Stimulated activated CD4-positive, alpha-beta T cell treated with anti-CD3 and anti-CD28 coated beads, TNF-alpha, amount 100 ng/mL, for 4 hours (primary cell): ENCODE measurements at regions not wholly inside any gene's neighbourhood (a gene's known extent, or its start where the extent isn't known, plus 50 kb on each side); places are given as distances from the start of the nearest gene placed in this dataset.

ENCODE experiments used
- DNase-seq, 3 experiments: peaks; one replicate each; pipeline ENCODE4 v3.0.0-alpha.2; 2020; ENCODE audit warnings: low read depth in 3 of 3

DNA sequence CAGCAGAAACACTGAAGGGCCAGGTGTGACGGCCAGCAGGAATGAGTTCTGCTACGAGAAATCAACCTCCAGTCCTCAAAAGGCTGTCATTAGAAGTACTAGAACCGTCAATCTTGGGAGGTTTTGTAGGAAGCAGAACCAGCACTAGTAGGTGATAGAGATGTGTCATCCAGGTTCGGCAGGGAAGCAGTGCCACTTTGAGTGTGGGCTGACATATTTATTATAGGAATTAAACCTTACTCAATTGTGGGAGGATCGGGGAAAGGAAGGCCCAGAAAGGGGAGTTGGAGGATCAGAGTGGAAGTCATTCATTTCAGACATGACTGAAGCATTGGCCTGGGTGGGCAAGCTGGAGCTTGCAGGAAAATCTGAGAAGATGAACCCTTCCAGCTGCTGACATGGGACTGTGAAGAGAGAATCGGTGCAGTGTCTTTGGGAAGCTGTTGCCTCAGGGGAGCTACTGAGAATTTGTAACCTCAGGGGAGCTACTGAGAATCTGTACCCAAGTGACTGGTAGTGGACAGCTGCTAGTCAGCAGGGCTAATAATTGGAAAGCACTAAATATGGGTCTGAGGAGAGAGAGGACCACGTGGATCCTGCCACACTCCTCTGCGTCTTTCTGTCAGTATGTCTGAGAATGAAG, 177.4 kb downstream of the SPRY1 start:
- no peak for DNase-seq

- no peak for DNase-seq
Observed at GRCh38 chr4:123575291-123575690, 178.7 kb downstream of the SPRY1 start.

DNA sequence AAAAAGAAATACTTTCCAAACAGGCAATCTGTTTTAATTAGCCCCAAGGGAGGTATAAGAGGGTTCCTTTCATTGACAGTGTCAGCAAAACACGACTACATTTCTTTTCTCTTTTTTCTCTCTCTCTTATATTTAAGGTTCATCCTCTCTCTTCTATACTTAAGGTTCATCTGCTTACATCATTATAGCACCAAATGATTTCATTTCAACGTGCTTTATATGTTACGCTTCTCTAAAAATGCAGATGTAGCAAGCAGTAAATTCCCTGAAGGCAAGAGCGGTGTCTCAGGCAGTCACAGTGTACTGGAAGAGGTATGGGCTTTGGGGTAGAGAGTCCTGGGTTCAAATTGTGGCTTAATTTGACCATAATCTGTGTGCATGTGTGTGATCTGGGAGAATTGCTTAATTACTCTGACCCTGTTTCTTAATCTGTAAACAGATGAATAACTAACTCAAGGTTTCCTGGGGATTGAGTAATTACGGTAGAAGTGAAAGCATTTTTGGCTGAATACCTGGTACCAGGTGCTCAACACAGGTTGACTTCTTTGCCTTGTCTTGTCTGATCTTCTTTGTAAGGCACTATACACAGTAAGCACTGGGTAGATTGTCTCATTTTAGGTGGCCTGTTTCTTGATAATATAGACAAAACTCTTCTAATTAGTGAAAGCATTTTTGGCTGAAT, 180.8 kb downstream of the SPRY1 start:
- no peak for DNase-seq

- DNase-seq = no peak
Observed at GRCh38 chr4:123578276-123579029, 181.9 kb downstream of the SPRY1 start.

GRCh38 chr4:123579961-123580360, 183.4 kb downstream of the SPRY1 start:
- no peak for DNase-seq

DNA sequence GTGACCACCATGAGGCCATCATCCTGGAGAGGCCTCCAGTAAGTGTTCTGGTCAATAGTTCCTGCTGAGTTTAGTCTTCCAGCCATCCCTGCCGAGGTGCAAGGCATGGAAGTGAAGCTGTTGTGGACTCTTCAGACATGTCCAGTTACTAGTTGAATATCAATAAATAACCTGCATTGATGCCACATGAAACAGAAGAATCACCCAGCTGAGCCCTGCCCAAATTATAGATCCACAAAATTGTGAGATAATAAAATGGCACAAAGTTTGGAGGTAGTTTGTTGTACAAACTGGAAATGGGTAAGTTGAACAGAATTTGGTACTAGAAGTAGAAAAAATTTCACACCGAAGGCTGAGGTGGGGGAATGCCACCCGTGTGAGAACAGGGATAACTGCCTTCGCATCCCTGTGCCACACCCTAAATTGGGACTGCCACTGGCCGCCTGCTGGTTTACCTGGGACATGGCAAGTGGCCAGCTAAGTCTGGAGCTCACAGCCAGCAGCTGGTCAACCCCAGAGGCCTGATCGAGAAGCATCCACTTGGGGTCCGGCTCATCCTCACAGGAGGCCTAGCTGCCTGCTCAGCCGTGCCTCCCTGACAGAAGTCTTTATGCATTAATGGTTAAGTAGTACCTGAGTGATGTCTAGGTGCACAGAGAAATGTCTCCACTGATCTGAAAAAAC, 184.5 kb downstream of the SPRY1 start:
- no peak for DNase-seq

DNA sequence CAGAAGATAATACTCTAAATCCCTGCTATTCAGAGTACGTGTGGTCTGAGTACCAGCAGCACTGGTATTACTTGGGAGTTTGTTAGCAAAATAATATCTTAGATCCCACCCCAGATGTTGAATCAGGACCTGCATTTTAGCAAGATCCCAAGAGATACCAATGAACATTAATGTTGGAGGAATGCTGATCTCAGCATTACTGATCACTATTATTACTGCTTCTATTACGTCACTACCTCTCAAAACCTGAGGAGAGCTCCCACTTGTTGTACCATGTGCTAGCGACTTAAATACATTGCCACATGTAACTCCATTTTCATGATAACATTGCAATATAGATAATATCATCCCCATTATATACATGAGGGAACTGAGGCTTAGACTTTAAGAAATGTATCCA, 185.2 kb downstream of the SPRY1 start:
- DNase-seq = no peak

DNA sequence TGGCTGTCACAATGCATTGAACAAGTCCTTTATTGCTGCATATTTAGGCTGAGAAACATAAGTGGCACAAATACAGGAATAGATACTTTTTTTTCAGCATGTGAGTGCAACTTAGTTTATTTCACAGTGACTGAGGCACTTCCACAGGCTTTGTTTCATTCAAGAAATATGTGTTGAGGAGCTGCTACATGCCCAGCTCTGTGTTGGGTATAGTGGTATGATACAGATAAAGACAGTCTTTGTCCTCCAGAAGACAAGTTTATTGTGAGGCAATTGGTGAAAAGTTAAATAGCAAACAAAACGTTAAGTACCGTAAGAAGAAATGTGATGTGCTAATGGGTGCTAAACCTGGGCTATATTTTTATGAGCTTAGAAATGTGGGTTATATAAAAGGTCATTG, 186.4 kb downstream of the SPRY1 start:
- DNase-seq = no peak

- no peak for DNase-seq
Observed at GRCh38 chr4:123585111-123585510, 188.5 kb downstream of the SPRY1 start.

DNA sequence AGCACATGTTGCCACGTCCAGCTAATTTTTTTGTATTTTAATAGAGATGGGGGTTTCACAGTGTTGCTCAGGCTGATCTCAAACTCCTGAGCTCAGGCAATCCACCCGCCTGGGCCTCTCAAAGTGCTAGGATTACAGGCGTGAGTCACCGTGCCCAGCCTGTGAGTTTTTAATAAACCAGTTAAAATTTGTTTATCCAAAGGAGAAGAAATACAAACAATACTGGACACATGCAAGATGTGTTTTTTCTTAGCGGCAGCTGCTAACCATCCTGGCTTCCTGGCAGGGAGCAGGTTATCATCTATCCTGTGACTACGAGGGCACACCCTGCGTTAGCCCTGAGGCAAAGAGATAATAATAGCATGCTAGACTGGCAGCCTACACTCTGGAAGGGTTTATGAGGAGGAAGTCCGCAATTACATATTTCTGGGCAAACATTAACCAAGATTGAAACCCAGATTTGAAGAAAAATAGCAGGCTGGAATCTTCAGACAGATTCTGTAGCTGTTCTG, 191.4 kb downstream of the SPRY1 start:
- no peak for DNase-seq

- no peak for DNase-seq
Observed at GRCh38 chr4:123588631-123589241, 192.1 kb downstream of the SPRY1 start.

DNA sequence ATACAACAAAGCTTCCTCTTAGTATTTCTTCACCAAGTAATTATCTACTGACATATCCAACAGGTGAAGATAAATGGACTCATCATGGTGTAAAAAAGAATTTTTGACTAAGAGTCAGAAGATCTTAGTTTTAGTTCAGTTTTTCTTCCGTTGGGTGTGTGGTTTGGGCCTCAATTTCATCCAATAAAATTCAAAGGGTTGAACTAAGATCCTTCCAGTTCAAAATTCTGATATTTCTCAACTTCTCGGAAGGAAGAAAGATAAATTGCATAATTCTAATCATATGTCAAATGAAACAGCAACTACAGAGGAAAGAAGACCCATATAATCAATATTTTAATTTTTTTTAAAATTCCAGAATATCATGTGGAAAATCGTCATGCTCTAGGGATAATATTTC, 192.7 kb downstream of the SPRY1 start:
- DNase-seq = no peak

DNA sequence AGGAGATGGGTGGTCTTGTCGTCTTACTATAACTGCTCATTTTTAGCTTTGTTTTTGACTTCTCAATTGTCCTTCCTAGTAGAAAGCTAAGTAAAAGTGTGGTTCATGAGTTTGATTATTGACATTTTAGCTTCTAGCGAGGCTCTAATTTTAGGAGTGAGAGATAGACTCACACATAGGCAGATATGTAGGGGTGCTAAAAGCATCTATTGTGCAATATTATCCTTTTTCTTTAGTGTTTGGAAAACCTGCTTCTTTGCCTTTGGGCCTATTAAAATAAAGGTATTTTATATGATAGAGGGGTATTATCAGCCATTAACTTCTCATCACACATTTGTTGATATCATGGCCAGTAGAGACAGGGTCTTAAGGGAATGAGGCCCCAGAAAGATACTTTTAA, 195.3 kb downstream of the SPRY1 start:
- no peak for DNase-seq

GRCh38 chr4:123593655-123594054, 197.1 kb downstream of the SPRY1 start:
- DNase-seq = no peak

GRCh38 chr4:123596805-123597204, 200.2 kb downstream of the SPRY1 start:
- DNase-seq = no peak

DNA sequence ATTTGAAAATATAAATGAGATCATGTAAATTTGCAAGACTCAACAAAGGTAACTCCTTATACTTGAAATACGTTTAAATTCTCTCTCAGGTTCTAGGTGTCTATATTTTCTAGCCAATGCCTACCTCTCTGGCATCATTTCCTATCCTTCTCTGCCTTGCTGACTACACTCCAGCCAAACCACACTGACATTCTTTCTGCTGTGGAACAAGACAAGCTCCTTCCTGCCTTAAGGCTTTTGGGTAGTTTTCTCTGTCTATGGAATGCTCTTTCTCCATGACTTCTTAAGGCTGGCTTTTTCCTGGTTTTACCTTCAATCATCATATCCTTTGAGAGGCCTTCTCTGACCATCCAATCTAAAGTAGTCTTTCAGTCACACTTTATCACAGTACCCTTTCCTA, 201.0 kb downstream of the SPRY1 start:
- DNase-seq = no peak

DNA sequence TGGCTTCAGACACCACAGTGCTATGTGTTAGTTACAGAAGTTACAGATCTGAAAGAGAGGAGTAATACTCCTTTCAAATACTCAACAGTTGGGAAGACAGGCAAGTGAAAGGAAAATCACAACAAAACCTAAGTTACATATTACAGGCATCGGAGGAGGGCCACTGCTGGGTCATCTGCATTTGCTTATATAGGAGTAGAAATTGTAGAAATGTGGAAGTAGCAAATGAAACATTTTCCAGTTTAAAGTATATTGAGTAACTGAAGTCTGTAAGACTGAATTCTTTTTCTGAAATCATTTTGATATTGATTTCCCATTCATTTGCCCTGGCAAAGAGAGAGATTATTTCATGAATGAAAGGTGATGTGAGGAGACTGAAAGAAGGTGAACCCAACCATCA, 201.7 kb downstream of the SPRY1 start:
- DNase-seq = no peak

DNA sequence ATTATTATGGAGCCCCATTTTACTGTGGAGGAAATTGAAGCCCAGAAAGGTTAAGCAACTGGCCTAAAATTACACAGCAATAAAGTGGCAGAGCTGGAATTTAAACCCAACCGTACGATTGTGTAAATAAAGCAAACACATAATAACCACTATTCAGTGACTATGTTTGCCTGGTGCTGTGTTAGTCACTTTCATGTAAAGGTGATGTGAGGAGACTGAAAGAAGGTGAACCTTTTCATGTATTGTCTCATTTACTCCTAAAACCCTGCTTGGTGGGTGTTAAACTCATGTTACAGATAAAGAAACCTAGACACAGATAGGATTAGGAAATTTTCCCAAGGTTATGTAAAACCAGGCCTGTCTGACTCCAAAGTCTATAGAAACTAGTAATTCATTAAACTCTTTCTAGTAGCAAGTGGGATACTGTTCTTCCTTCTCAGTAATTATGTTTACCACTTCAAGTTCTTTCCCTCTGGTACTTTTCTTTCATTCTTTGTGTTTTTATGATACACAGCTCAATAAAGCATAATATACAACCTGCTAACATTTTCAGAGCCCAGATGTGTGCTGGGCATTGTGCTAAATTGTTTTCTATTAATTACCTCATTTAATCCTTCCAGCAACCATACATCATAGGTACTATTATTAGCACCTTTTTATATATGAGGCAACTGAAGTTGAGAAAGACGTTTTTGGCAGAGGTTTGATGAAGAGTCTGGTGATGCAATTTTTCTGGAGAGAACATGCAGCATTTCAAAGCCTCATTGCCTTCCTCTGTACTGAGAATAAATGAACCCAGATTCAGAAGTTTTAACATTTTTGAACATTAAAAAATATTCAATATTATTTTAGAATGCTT, 202.7 kb downstream of the SPRY1 start:
- DNase-seq = no peak

GRCh38 chr4:123599920-123600810, 203.6 kb downstream of the SPRY1 start:
- DNase-seq = peak in 2 of 3 experiments; percentile 0 to 17
